Suprapubic skin (tissue), 3 donors: ENCODE measurements at regions not wholly inside any gene's neighbourhood (a gene's known extent, or its start where the extent isn't known, plus 50 kb on each side); places are given as distances from the start of the nearest gene placed in this dataset.

Experiments used
- CTCF ChIP-seq, 2 donors: fragments of 200-600 bp in 1 of 2; fragments of 450-650 bp in 1 of 2; sonication (generic) in 1 of 2; IDR thresholded peaks; one replicate each; pipeline ENCODE4 v1.5.1; 2016 to 2019; ENCODE audit warnings: antibody characterized with exemption in 2 of 2, mild to moderate bottlenecking in 1 of 2, moderate library complexity in 1 of 2
- POLR2A ChIP-seq, 2 donors: fragments of 450-650 bp; IDR thresholded peaks; one replicate each; pipeline ENCODE4 v1.6.1; 2017; ENCODE audit warnings: antibody characterized with exemption in 2 of 2, mild to moderate bottlenecking in 2 of 2, moderate library complexity in 2 of 2

GRCh38 chr2:122009561-122009960 lies 254.1 kb downstream of the TSN start:
- no peak for TF ChIP-seq CTCF (IDR thresholded peaks at IDR 0.05)
- no peak for TF ChIP-seq POLR2A (IDR thresholded peaks at IDR 0.05)
